H1 (cell line): ENCODE measurements at regions not wholly inside any gene's neighbourhood (a gene's known extent, or its start where the extent isn't known, plus 50 kb on each side); places are given as distances from the start of the nearest gene placed in this dataset.

Experiments used
- CTCF ChIA-PET: fragments of 300-600 bp; sonication (Branson Sonifier 250); formaldehyde crosslinking; loops from one replicate; lab custom pipeline; 2021; ENCODE audit not compliant: partially characterized antibody; lab: Charles Lee
- POLR2A ChIA-PET: fragments of 300-600 bp; sonication (Branson Sonifier 250); formaldehyde crosslinking; loops from one replicate; lab custom pipeline; 2021; ENCODE audit warnings: inconsistent platforms; ENCODE audit not compliant: partially characterized antibody; lab: Charles Lee
- DNase-seq, 2 experiments: peaks; one replicate each; pipeline versions ENCODE4 v3.0.0 to v3.0.0-alpha.2; 2010 to 2022; ENCODE audit warnings: low spot score in 2 of 2, low read depth in 1 of 2, mixed read lengths in 1 of 2
- FAIRE-seq: peaks from 2 replicates; lab custom pipeline; 2011; peaks lifted over from hg19 to GRCh38; lab: Jason Lieb, UNC
- H2AFZ ChIP-seq: 2 replicates; pipeline ENCODE4 v1.8.1; 2012; ENCODE audit warnings: low read length, inconsistent platforms
- H2AK5ac ChIP-seq: 2 replicates; pipeline ENCODE4 v1.6.1; 2013; ENCODE audit warnings: low read depth, low read length
- H2BK120ac ChIP-seq: replicated peaks from 2 replicates; pipeline ENCODE3; 2013; ENCODE audit warnings: low read depth, low read length, inconsistent platforms
- H2BK12ac ChIP-seq: 2 replicates; pipeline ENCODE4 v1.6.1; 2013; ENCODE audit warnings: low read depth, low read length
- H2BK15ac ChIP-seq: 2 replicates; pipeline ENCODE4 v1.6.1; 2013; ENCODE audit warnings: low read length
- H2BK20ac ChIP-seq: 2 replicates; pipeline ENCODE4 v1.6.1; 2013; ENCODE audit warnings: low read length
- H2BK5ac ChIP-seq: 2 replicates; pipeline ENCODE4 v1.6.1; 2013; ENCODE audit warnings: low read depth, low read length
- H3K14ac ChIP-seq: 2 replicates; pipeline ENCODE4 v1.6.1; 2013; ENCODE audit warnings: inconsistent platforms; ENCODE audit not compliant: insufficient read length
- H3K18ac ChIP-seq: 2 replicates; pipeline ENCODE4 v1.6.1; 2013; ENCODE audit warnings: low read length; ENCODE audit errors: extremely low read depth
- H3K23ac ChIP-seq: 2 replicates; pipeline ENCODE4 v1.6.1; 2013; ENCODE audit warnings: inconsistent platforms; ENCODE audit not compliant: insufficient read length
- H3K23me2 ChIP-seq: 2 replicates; pipeline ENCODE4 v1.6.1; 2013; ENCODE audit warnings: low read depth, low read length
- H3K27ac ChIP-seq: 2 replicates; pipeline ENCODE4 v1.6.1; 2011; ENCODE audit warnings: low read depth, low read length, inconsistent platforms
- H3K27me3 ChIP-seq, 4 experiments: replicated peaks in 1 of 4; 1 replicate in 1 of 4; 2 replicates in 3 of 4; pipeline versions ENCODE4 v1.6.1 to v1.8.1; 2011 to 2013; ENCODE audit warnings: low read length in 3 of 4, mild to moderate bottlenecking in 3 of 4, inconsistent platforms in 2 of 4, mixed read lengths in 2 of 4, moderate library complexity in 1 of 4; ENCODE audit not compliant: control insufficient read depth in 3 of 4, insufficient read depth in 3 of 4; ENCODE audit errors: extremely low read depth in 1 of 4
- H3K36me3 ChIP-seq, 4 experiments: 2 replicates each; pipeline versions ENCODE4 v1.6.1 to v1.8.1; 2011 to 2013; ENCODE audit warnings: mild to moderate bottlenecking in 4 of 4, low read length in 3 of 4, moderate library complexity in 2 of 4, control low read depth in 1 of 4, inconsistent platforms in 1 of 4; ENCODE audit not compliant: insufficient read depth in 4 of 4, control insufficient read depth in 2 of 4
- H3K4ac ChIP-seq: replicated peaks from 2 replicates; pipeline ENCODE3; 2013; ENCODE audit warnings: low read length, low read depth, mixed read lengths, inconsistent platforms; ENCODE audit not compliant: insufficient read length
- H3K4me1 ChIP-seq, 4 experiments: replicated peaks in 1 of 4; 1 replicate in 1 of 4; 2 replicates in 3 of 4; pipeline versions ENCODE4 v1.6.1 to v1.8.1; 2011 to 2013; ENCODE audit warnings: low read length in 3 of 4, inconsistent platforms in 2 of 4, mixed read lengths in 1 of 4; ENCODE audit not compliant: insufficient read depth in 4 of 4, control insufficient read depth in 3 of 4
- H3K4me2 ChIP-seq, 2 experiments: 2 replicates each; pipeline versions ENCODE4 v1.6.1 to v1.8.1; 2011 to 2013; ENCODE audit warnings: low read depth in 2 of 2, low read length in 2 of 2, control low read depth in 1 of 2, inconsistent platforms in 1 of 2, mild to moderate bottlenecking in 1 of 2; ENCODE audit not compliant: insufficient read depth in 1 of 2
- H3K4me3 ChIP-seq, 4 experiments: fragments of 200-600, 300-600 bp in 1 of 4; sonication (generic), shearing (Covaris generic), sonication (Bioruptor Twin) in 1 of 4; 2 replicates each; pipeline versions ENCODE4 v1.5.1 to v1.8.1; 2011 to 2016; ENCODE audit warnings: low read length in 4 of 4, low read depth in 3 of 4, control low read depth in 2 of 4, inconsistent platforms in 2 of 4, mild to moderate bottlenecking in 2 of 4, mixed read lengths in 1 of 4, moderate library complexity in 1 of 4; ENCODE audit not compliant: insufficient read depth in 2 of 4; ENCODE audit errors: extremely low read depth in 1 of 4
- H3K56ac ChIP-seq: replicated peaks from 2 replicates; pipeline ENCODE3; 2013; ENCODE audit warnings: low read depth, mild to moderate bottlenecking, mixed read lengths, low read length, inconsistent platforms; ENCODE audit not compliant: insufficient read length
- H3K79me1 ChIP-seq: 2 replicates; pipeline ENCODE4 v1.6.1; 2013; ENCODE audit warnings: low read depth, low read length, control low read depth
- H3K79me2 ChIP-seq, 2 experiments: 2 replicates each; pipeline versions ENCODE4 v1.6.1 to v1.8.1; 2012 to 2013; ENCODE audit warnings: low read length in 2 of 2, mild to moderate bottlenecking in 2 of 2, inconsistent platforms in 1 of 2; ENCODE audit not compliant: insufficient read depth in 2 of 2, control insufficient read depth in 1 of 2
- H3K9ac ChIP-seq, 4 experiments: replicated peaks in 1 of 4; 1 replicate in 1 of 4; 2 replicates in 3 of 4; pipeline versions ENCODE4 v1.6.1 to v1.8.1; 2011 to 2013; ENCODE audit warnings: low read depth in 3 of 4, low read length in 3 of 4, control low read depth in 2 of 4, mild to moderate bottlenecking in 2 of 4, moderate library complexity in 2 of 4, inconsistent platforms in 1 of 4; ENCODE audit errors: extremely low read depth in 1 of 4
- H3K9me3 ChIP-seq, 2 experiments: 2 replicates each; pipeline versions ENCODE4 v1.6.1 to v1.8.1; 2012 to 2013; ENCODE audit warnings: mild to moderate bottlenecking in 2 of 2, moderate library complexity in 2 of 2, control low read depth in 1 of 2, inconsistent platforms in 1 of 2, low read depth in 1 of 2, low read length in 1 of 2, mixed read lengths in 1 of 2; ENCODE audit not compliant: insufficient read depth in 2 of 2
- H4K20me1 ChIP-seq, 2 experiments: replicated peaks in 1 of 2; 2 replicates each; pipeline versions ENCODE3 to v1.8.1; 2011 to 2013; ENCODE audit warnings: inconsistent platforms in 2 of 2, low read length in 2 of 2, mild to moderate bottlenecking in 1 of 2; ENCODE audit not compliant: insufficient read depth in 2 of 2, control insufficient read depth in 1 of 2
- H4K5ac ChIP-seq: 2 replicates; pipeline ENCODE4 v1.6.1; 2013; ENCODE audit warnings: low read length, low read depth, mixed read lengths, inconsistent platforms; ENCODE audit not compliant: insufficient read length
- H4K8ac ChIP-seq: 2 replicates; pipeline ENCODE4 v1.8.0; 2013; ENCODE audit warnings: mild to moderate bottlenecking, moderate library complexity, low read length, inconsistent platforms; ENCODE audit not compliant: insufficient read depth; ENCODE audit errors: extremely low read depth
- H4K91ac ChIP-seq: replicated peaks from 2 replicates; pipeline ENCODE3; 2013; ENCODE audit warnings: low read length, mixed read lengths, inconsistent platforms; ENCODE audit not compliant: insufficient read length
- CBX8 ChIP-seq: fragments of 300-800, 300-1000 bp; sonication (generic); IDR thresholded peaks from 2 replicates; pipeline ENCODE4 v1.7.1; 2016; ENCODE audit warnings: low read depth, low read length, borderline replicate concordance
- CHD1 ChIP-seq: IDR thresholded peaks from 2 replicates; pipeline ENCODE4 v1.6.1; 2012; ENCODE audit warnings: low read depth, low read length, improper control_type of control experiment
- GTF2F1 ChIP-seq: IDR thresholded peaks from 2 replicates; pipeline ENCODE4 v1.6.1; 2012; ENCODE audit warnings: low read depth, low read length, improper control_type of control experiment, borderline replicate concordance
- POU5F1 ChIP-seq: IDR thresholded peaks from 2 replicates; pipeline ENCODE4 v1.6.1; 2011; ENCODE audit warnings: low read depth, mild to moderate bottlenecking, low read length, moderate library complexity
- TAF7 ChIP-seq: optimal IDR thresholded peaks from 2 replicates; pipeline ENCODE3; 2011; ENCODE audit warnings: low read depth, mild to moderate bottlenecking, inconsistent platforms, low read length, moderate library complexity, borderline replicate concordance
- TBP ChIP-seq: IDR thresholded peaks from 2 replicates; pipeline ENCODE4 v1.6.1; 2011; ENCODE audit warnings: low read depth, low read length, improper control_type of control experiment
- YY1 ChIP-seq: IDR thresholded peaks from 2 replicates; pipeline ENCODE4 v1.6.1; 2011; ENCODE audit warnings: low read depth, mild to moderate bottlenecking, low read length
- WGBS, 2 experiments: shearing (Covaris generic) in 1 of 2; methylation state at CpG; one replicate each; pipeline versions ENCODE4 v1.1.6 to v1.1.7; 2013 to 2015; ENCODE audit warnings: low lambda C conversion rate in 2 of 2, mixed read lengths in 2 of 2, inconsistent platforms in 1 of 2, low coverage in 1 of 2, missing lambda C conversion rate in 1 of 2; ENCODE audit not compliant: insufficient replicate concordance in 2 of 2, insufficient coverage in 1 of 2, insufficient read length in 1 of 2; ENCODE audit errors: extremely low coverage in 1 of 2, missing lambda C conversion rate in 1 of 2; 5-methylcytosine and 5-hydroxymethylcytosine counted together
- TF ChIP-seq, protein P1 (sequence below): IDR thresholded peaks from 2 replicates; pipeline ENCODE4 v1.6.1; 2012; ENCODE audit warnings: inconsistent platforms

GRCh38 chr1:181366910-181367309 is 116.4 kb upstream of the CACNA1E start:
- H2BK15ac ChIP-seq = no peak overlapping the region
- H3K27ac ChIP-seq = no peak overlapping the region
- no peak overlapping the region for H4K8ac ChIP-seq
- no peak overlapping the region for H3K4ac ChIP-seq
- WGBS, 2 experiments = 92% methylated on average over 8 of the region's 8 CpGs; no CpG with 5 or more reads in 1 of the 2 experiments
- H3K9me3 ChIP-seq = peaks cover 2 to 4% of the 10 kb centered on the region in 2 experiments; a peak in 1 of 4 replicates
- H3K27me3 ChIP-seq = no peaks in the 10 kb centered on the region
- no peak overlapping the region for H2AK5ac ChIP-seq
- H3K4me2 ChIP-seq = no peak overlapping the region
- no peaks in the 10 kb centered on the region for H3K36me3 ChIP-seq
- no peak overlapping the region for H4K91ac ChIP-seq
- no peaks in the 10 kb centered on the region for H3K23me2 ChIP-seq
- H2BK20ac ChIP-seq = no peak overlapping the region
- no peak overlapping the region for H3K56ac ChIP-seq
- POLR2A ChIA-PET = no interaction called here
- H3K79me1 ChIP-seq = no peaks in the 10 kb centered on the region
- no peak for FAIRE-seq
- no peak overlapping the region for H2AFZ ChIP-seq
- no peak overlapping the region for H3K18ac ChIP-seq
- H3K4me1 ChIP-seq = no peaks in the 10 kb centered on the region
- H3K23ac ChIP-seq = no peak overlapping the region
- H2BK5ac ChIP-seq = no peak overlapping the region
- H3K9ac ChIP-seq = no peak overlapping the region
- no peaks in the 10 kb centered on the region for H4K20me1 ChIP-seq
- CTCF ChIA-PET = interaction anchor here (0.7 to 1.5 kb wide), 3 partner anchors 10 to 177 kb away, joined by 3 to 5 read pairs (median 3); no protein-coding TSS in a partner anchor
- H3K14ac ChIP-seq = no peak overlapping the region
- no peak overlapping the region for H3K4me3 ChIP-seq
- no peaks in the 10 kb centered on the region for H3K79me2 ChIP-seq
- no peak overlapping the region for H2BK12ac ChIP-seq
- no peak for DNase-seq
- H2BK120ac ChIP-seq = no peak overlapping the region
- no peak overlapping the region for H4K5ac ChIP-seq
- TF ChIP-seq CBX8 = no peak
- no peak for TF ChIP-seq YY1
- no peak for TF ChIP-seq GTF2F1
- TF ChIP-seq, protein P1, sequence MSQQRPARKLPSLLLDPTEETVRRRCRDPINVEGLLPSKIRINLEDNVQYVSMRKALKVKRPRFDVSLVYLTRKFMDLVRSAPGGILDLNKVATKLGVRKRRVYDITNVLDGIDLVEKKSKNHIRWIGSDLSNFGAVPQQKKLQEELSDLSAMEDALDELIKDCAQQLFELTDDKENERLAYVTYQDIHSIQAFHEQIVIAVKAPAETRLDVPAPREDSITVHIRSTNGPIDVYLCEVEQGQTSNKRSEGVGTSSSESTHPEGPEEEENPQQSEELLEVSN = no peak
- no peak for TF ChIP-seq TAF7
- no peak for TF ChIP-seq TBP
- TF ChIP-seq POU5F1 = no peak
- TF ChIP-seq CHD1 = no peak
